ENCODE measurements at regions not wholly inside any gene's neighbourhood (a gene's known extent, or its start where the extent isn't known, plus 50 kb on each side); places are given as distances from the start of the nearest gene placed in this dataset.
"Not testable (repeated sequence)": the region's sequence is repeated elsewhere in the genome, so short reads cannot be mapped to it uniquely, and the experiment has no call there.

- no peak for DNase-seq
These were observed 1380.4 kb downstream of the STIM2 start for GRCh38 chr4:28241021-28241420.

- no peak for DNase-seq
These were observed 1387.2 kb downstream of the STIM2 start for GRCh38 chr4:28247805-28248204.

GRCh38 chr4:28248269-28248668 lies 1387.6 kb downstream of the STIM2 start:
- DNase-seq, result no peak

- no peak for DNase-seq
These were observed 1390.0 kb downstream of the STIM2 start for GRCh38 chr4:28250646-28251045.

- no peak for DNase-seq
These were observed 1391.2 kb downstream of the STIM2 start for GRCh38 chr4:28251831-28252230.

- no peak for DNase-seq
These were observed 1393.4 kb downstream of the STIM2 start for GRCh38 chr4:28254003-28254402.

GRCh38 chr4:28256295-28256694 lies 1395.7 kb downstream of the STIM2 start:
- no peak for DNase-seq

- no peak for DNase-seq
These were observed 1399.3 kb downstream of the STIM2 start for GRCh38 chr4:28259951-28260350.

- no peak for DNase-seq
These were observed 1406.5 kb downstream of the STIM2 start for GRCh38 chr4:28267166-28267565.

- no peak for DNase-seq
These were observed 1408.8 kb downstream of the STIM2 start for GRCh38 chr4:28269426-28269825.

GRCh38 chr4:28277931-28278330 lies 1417.3 kb downstream of the STIM2 start:
- no peak for DNase-seq

- DNase-seq, result no peak
These were observed 1418.0 kb downstream of the STIM2 start for GRCh38 chr4:28278676-28279075.

- DNase-seq, result no peak
These were observed 1418.6 kb downstream of the STIM2 start for GRCh38 chr4:28279249-28279648.

GRCh38 chr4:28286266-28286665 lies 1425.6 kb downstream of the STIM2 start:
- not testable (repeated sequence) for DNase-seq

GRCh38 chr4:28287831-28288233 lies 1427.2 kb downstream of the STIM2 start:
- no peak for DNase-seq

- no peak for DNase-seq
These were observed 1435.6 kb downstream of the STIM2 start for GRCh38 chr4:28296239-28296638.

GRCh38 chr4:28310926-28311325 lies 1450.3 kb downstream of the STIM2 start:
- no peak for DNase-seq

- DNase-seq, result not testable (repeated sequence)
These were observed 1451.9 kb downstream of the STIM2 start for GRCh38 chr4:28312497-28312896.

- no peak for DNase-seq
These were observed 1453.4 kb downstream of the STIM2 start for GRCh38 chr4:28313729-28314713.

- DNase-seq, result no peak
These were observed 1456.6 kb downstream of the STIM2 start for GRCh38 chr4:28317221-28317620.

- no peak for DNase-seq
These were observed 1473.6 kb downstream of the STIM2 start for GRCh38 chr4:28334249-28334648.

GRCh38 chr4:28341784-28342183 lies 1481.1 kb downstream of the STIM2 start:
- no peak for DNase-seq

- DNase-seq, result no peak
These were observed 1489.8 kb downstream of the STIM2 start for GRCh38 chr4:28350485-28350884.

GRCh38 chr4:28351102-28351501 lies 1490.5 kb downstream of the STIM2 start:
- DNase-seq, result no peak

- DNase-seq, result no peak
These were observed 1491.2 kb downstream of the STIM2 start for GRCh38 chr4:28351826-28352225.
